ENCODE measurements at regions not wholly inside any gene's neighbourhood (a gene's known extent, or its start where the extent isn't known, plus 50 kb on each side); places are given as distances from the start of the nearest gene placed in this dataset.

DNA sequence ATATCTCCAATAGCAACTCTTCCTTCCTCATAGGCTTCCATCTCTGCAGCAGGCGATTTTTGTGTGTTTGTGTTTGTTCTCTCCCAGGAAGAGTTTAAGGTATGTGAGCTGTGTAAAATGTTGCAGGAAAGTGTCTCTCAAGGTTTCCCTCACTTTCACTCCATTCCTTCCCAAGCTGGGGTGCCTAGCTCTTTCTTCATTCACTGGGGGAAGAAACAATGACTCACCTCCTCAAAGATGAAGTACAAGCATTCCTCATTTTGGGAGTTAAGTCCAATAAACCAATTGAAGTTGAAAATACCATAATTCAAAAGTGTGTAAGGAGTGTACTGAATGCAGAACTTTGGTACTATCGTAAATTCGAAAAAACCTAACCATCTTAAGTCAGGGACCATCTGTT, 422.7 kb upstream of the CFAP20DC start:
- H3K4me3 ChIP-seq (ENCODE audit: low read depth, low read length) = no peak overlapping the region
- POLR2A ChIA-PET = no interaction called here
- TF ChIP-seq, protein P1, sequence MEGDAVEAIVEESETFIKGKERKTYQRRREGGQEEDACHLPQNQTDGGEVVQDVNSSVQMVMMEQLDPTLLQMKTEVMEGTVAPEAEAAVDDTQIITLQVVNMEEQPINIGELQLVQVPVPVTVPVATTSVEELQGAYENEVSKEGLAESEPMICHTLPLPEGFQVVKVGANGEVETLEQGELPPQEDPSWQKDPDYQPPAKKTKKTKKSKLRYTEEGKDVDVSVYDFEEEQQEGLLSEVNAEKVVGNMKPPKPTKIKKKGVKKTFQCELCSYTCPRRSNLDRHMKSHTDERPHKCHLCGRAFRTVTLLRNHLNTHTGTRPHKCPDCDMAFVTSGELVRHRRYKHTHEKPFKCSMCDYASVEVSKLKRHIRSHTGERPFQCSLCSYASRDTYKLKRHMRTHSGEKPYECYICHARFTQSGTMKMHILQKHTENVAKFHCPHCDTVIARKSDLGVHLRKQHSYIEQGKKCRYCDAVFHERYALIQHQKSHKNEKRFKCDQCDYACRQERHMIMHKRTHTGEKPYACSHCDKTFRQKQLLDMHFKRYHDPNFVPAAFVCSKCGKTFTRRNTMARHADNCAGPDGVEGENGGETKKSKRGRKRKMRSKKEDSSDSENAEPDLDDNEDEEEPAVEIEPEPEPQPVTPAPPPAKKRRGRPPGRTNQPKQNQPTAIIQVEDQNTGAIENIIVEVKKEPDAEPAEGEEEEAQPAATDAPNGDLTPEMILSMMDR (IDR thresholded peaks at IDR 0.05; ENCODE audit: low read depth, low read length) = no peak
- no peaks in the 10 kb centered on the region for H3K27me3 ChIP-seq (ENCODE audit: control insufficient read depth, insufficient read depth, low read length)
- no peak overlapping the region for H3K27ac ChIP-seq (ENCODE audit: low read depth, low read length)
- DNase-seq (ENCODE audit: low read depth, low spot score) = no peak
- CTCF ChIA-PET = no interaction called here
- H3K9me3 ChIP-seq (ENCODE audit: control insufficient read depth, insufficient read depth, low read length) = peaks cover 5% of the 10 kb centered on the region; the same call in 1 of the 2 replicates

DNA sequence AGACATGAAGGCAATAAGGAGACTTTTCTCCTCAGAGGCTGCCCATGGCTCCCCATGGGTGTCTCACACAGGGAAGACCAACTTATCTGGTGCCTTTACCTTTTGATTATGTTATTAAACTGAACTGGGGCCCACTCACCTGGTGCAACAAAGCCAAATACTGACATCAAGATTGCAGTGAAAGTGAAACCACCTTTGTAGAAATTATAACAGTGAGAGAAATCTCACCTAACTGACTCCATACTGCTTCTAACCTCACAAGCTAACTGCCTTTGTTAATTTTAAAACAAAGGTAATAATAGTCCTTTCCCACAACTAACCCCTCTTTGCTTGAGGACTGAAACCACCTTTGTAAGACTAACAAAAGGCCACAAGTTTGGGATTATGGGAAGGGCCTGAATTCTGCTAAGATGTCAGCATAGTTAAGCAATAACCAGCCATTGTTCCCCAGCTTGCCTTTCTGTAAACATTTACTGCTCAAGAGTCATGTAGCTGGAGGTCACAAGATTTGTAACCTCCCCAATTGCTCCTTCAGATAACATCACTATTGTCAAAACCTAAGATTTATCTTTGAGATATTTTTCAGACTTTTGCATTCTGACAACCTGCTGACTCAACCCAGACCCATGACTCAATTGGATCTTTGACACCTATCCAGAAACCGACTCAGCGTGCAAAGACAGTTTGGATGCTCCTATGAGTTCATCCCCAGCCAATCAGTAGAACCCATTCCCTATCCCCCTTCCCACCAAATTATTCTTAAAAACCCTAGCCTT, 420.3 kb upstream of the CFAP20DC start:
- ChIA-PET CTCF (no interaction called here), POLR2A (no interaction called here)
- Histone ChIP-seq H3K27me3 (ENCODE audit: control insufficient read depth, insufficient read depth, low read length) (no peaks in the 10 kb centered on the region), H3K27ac (ENCODE audit: low read depth, low read length) (no peak overlapping the region), H3K9me3 (ENCODE audit: control insufficient read depth, insufficient read depth, low read length) (peaks cover 5% of the 10 kb centered on the region; the same call in 1 of the 2 replicates), H3K4me3 (ENCODE audit: low read depth, low read length) (no peak overlapping the region)
- no peak for DNase-seq (ENCODE audit: low read depth, low spot score)
- TF ChIP-seq, protein P1 (IDR thresholded peaks at IDR 0.05; ENCODE audit: low read depth, low read length) = no peak

DNA sequence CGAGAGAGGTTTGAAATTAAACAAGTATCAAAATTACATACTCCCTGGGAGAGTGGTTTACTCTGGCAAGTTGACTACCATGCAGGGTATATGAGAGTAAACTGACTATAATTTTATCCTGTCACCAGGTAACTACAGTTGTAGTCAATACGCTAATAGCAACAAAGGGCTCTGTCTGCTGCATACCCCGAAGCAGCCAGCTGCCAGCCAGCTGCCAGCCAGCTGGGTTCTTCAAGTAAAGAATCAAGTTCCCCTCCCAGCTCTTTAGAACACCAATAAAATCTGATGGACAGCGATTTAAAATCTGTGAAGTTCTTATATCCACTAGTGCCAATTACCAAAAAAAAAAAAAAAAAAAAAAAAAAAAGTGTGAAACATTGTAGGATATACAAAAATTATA, 417.7 kb upstream of the CFAP20DC start:
- DNase-seq (ENCODE audit: low read depth, low spot score) = no peak
- TF ChIP-seq, protein P1 (IDR thresholded peaks at IDR 0.05; ENCODE audit: low read depth, low read length) = no peak
- ChIA-PET CTCF (interaction anchor here (0.7 kb wide), 1 partner anchor 256 kb away, joined by 5 read pairs; no protein-coding TSS in a partner anchor), POLR2A (no interaction called here)
- Histone ChIP-seq H3K27ac (ENCODE audit: low read depth, low read length) (no peak overlapping the region), H3K27me3 (ENCODE audit: control insufficient read depth, insufficient read depth, low read length) (no peaks in the 10 kb centered on the region), H3K9me3 (ENCODE audit: control insufficient read depth, insufficient read depth, low read length) (peaks cover 5% of the 10 kb centered on the region; the same call in 1 of the 2 replicates), H3K4me3 (ENCODE audit: low read depth, low read length) (no peak overlapping the region)

DNA sequence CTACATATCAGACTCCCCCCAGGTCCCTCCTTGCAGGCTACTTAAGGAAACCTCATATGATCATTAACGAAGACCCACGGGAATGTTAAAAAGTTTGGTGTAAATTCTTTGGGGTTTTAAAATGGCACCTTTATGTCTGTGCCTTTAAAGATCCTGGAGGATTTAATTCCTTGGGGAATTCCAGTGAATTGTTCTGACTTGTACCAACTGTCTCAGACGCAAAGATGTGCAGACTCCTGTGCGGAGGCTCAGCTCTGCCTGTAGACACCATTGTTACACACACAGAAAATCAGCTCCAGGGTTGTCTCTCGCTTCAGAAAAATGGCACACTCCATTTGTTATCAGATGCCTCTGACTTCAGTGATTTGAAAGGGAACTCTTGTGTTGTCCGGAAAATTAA, 414.4 kb upstream of the CFAP20DC start:
- POLR2A ChIA-PET = no interaction called here
- Histone ChIP-seq H3K9me3 (ENCODE audit: control insufficient read depth, insufficient read depth, low read length) (no peaks in the 10 kb centered on the region), H3K27me3 (ENCODE audit: control insufficient read depth, insufficient read depth, low read length) (peaks cover under 1% of the 10 kb centered on the region), H3K27ac (ENCODE audit: low read depth, low read length) (no peak overlapping the region), H3K4me3 (ENCODE audit: low read depth, low read length) (no peak overlapping the region)
- CTCF ChIA-PET = no interaction called here
- TF ChIP-seq, protein P1 (IDR thresholded peaks at IDR 0.05; ENCODE audit: low read depth, low read length) = no peak
- DNase-seq (ENCODE audit: low read depth, low spot score) = no peak

DNA sequence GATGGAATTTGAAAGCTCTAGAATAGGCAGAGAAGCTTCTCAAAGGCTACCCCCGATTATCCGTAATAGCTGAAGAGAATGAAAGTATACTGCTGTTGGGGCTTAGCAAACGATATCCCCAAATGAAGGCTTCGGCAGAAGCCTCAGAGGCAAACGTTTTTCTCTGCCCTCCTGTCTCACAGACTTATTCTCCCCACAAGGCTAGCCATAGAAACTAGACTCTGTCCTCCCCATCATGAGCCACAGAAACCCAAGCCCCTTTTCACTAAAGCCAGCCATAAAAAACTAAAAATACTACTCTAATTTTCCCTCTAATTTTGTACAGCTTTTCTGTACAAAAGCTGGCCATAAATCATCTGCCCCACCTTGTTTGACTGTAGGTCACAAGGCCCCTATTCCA, 413.4 kb upstream of the CFAP20DC start:
- TF ChIP-seq, protein P1 (IDR thresholded peaks at IDR 0.05; ENCODE audit: low read depth, low read length) = no peak
- Histone ChIP-seq H3K27me3 (ENCODE audit: control insufficient read depth, insufficient read depth, low read length) (peaks cover 2% of the 10 kb centered on the region), H3K4me3 (ENCODE audit: low read depth, low read length) (no peak overlapping the region), H3K27ac (ENCODE audit: low read depth, low read length) (no peak overlapping the region), H3K9me3 (ENCODE audit: control insufficient read depth, insufficient read depth, low read length) (no peaks in the 10 kb centered on the region)
- no peak for DNase-seq (ENCODE audit: low read depth, low spot score)
- POLR2A ChIA-PET = no interaction called here
- CTCF ChIA-PET = no interaction called here
